ENCODE measurements at regions not wholly inside any gene's neighbourhood (a gene's known extent, or its start where the extent isn't known, plus 50 kb on each side); places are given as distances from the start of the nearest gene placed in this dataset.

GRCh38 chr18:71403501-71403900 is 1114.7 kb downstream of the SOCS6 start:
- no peak for TF ChIP-seq CTCF (IDR thresholded peaks at IDR 0.05; ENCODE audit: poor library complexity)
- no peak for TF ChIP-seq EZH2 (IDR thresholded peaks at IDR 0.05; ENCODE audit: borderline replicate concordance)
